ENCODE measurements at regions not wholly inside any gene's neighbourhood (a gene's known extent, or its start where the extent isn't known, plus 50 kb on each side); places are given as distances from the start of the nearest gene placed in this dataset.

GRCh38 chr9:87353301-87353700, 144.4 kb upstream of the DAPK1 start:
- ATAC-seq: no peak
- intact Hi-C loops (cut with DNase I): no loop called here
- WGBS, 2 donors: 88 to 91% methylated on average over 3 of the region's 3 CpGs

GRCh38 chr9:87354147-87354546, 143.5 kb upstream of the DAPK1 start:
- H3K27me3 ChIP-seq: no peaks in the 10 kb centered on the region
- H3K27ac ChIP-seq: no peak overlapping the region
- intact Hi-C loops (cut with DNase I): no loop called here
- no peak overlapping the region for H3K4me3 ChIP-seq
- peaks cover 0 to 7% (median 0%) of the 10 kb centered on the region in 3 donors for H3K4me1 ChIP-seq
- no peak for ATAC-seq
- H3K9me3 ChIP-seq: no peaks in the 10 kb centered on the region
- 54 to 61% methylated on average over 1 of the region's 1 CpG for WGBS, 2 donors
- DNase-seq: no peak
- H3K36me3 ChIP-seq: no peaks in the 10 kb centered on the region
- FAIRE-seq: no peak
- TF ChIP-seq CTCF (IDR thresholded peaks at IDR 0.05): no peak

More at GRCh38 chr9:87353301-87353700, 144.4 kb upstream of the DAPK1 start:
- DNase-seq (no peak), FAIRE-seq (no peak)
- Histone ChIP-seq H3K4me3 (no peak overlapping the region), H3K27me3 (no peaks in the 10 kb centered on the region), H3K36me3 (no peaks in the 10 kb centered on the region), H3K27ac (no peak overlapping the region), H3K4me1 (peaks cover 0 to 7% (median 0%) of the 10 kb centered on the region in 3 donors), H3K9me3 (no peaks in the 10 kb centered on the region)
- TF ChIP-seq CTCF (IDR thresholded peaks at IDR 0.05): no peak

GRCh38 chr9:87357600-87357999, 140.1 kb upstream of the DAPK1 start:
- H3K27ac ChIP-seq: no peak overlapping the region
- TF ChIP-seq CTCF (IDR thresholded peaks at IDR 0.05): no peak
- DNase-seq (no peak), FAIRE-seq (no peak), ATAC-seq (no peak)
- no peak overlapping the region for H3K4me3 ChIP-seq
- H3K4me1 ChIP-seq: peaks cover 0 to 7% (median 0%) of the 10 kb centered on the region in 3 donors
- WGBS, 2 donors: 93 to 94% methylated on average over 1 of the region's 1 CpG
- H3K27me3 ChIP-seq: no peaks in the 10 kb centered on the region
- intact Hi-C loops (cut with DNase I): no loop called here
- no peaks in the 10 kb centered on the region for H3K36me3 ChIP-seq
- H3K9me3 ChIP-seq: no peaks in the 10 kb centered on the region

GRCh38 chr9:87359264-87359663, 138.4 kb upstream of the DAPK1 start:
- H3K27me3 ChIP-seq: no peaks in the 10 kb centered on the region
- no peak for TF ChIP-seq CTCF (IDR thresholded peaks at IDR 0.05)
- H3K4me1 ChIP-seq: no peaks in the 10 kb centered on the region
- H3K9me3 ChIP-seq: no peaks in the 10 kb centered on the region
- FAIRE-seq (no peak), ATAC-seq (no peak), DNase-seq (no peak)
- no peaks in the 10 kb centered on the region for H3K36me3 ChIP-seq
- H3K27ac ChIP-seq: no peak overlapping the region
- H3K4me3 ChIP-seq: no peak overlapping the region
- intact Hi-C loops (cut with DNase I): no loop called here

GRCh38 chr9:87359958-87360601, 137.6 kb upstream of the DAPK1 start:
- no peak overlapping the region for H3K4me3 ChIP-seq
- FAIRE-seq (no peak), ATAC-seq (peak; percentile 50 to 95 (median 78)), DNase-seq (peak in 1 of 6 donors; percentile 59)
- H3K36me3 ChIP-seq: no peaks in the 10 kb centered on the region
- H3K9me3 ChIP-seq: no peaks in the 10 kb centered on the region
- H3K4me1 ChIP-seq: no peaks in the 10 kb centered on the region
- intact Hi-C loops (cut with DNase I): no loop called here
- WGBS, 2 donors: 36 to 41% methylated on average over 3 of the region's 3 CpGs
- H3K27me3 ChIP-seq: no peaks in the 10 kb centered on the region
- TF ChIP-seq CTCF (IDR thresholded peaks at IDR 0.05): no peak
- H3K27ac ChIP-seq: no peak overlapping the region

All from pancreas (tissue), 10 donors.